HFFc6 (cell line): ENCODE measurements at regions not wholly inside any gene's neighbourhood (a gene's known extent, or its start where the extent isn't known, plus 50 kb on each side); places are given as distances from the start of the nearest gene placed in this dataset.

Experiments
- DNase-seq: peaks from one replicate; pipeline ENCODE4 v3.0.0-alpha.2; 2018
- H3K27ac Mint-ChIP-seq: 2 replicates; pipeline ENCODE4 v1.8.0; 2020; ENCODE audit warnings: mild to moderate bottlenecking, mixed read lengths
- H3K27me3 Mint-ChIP-seq: 2 replicates; pipeline ENCODE4 v1.8.0; 2021; ENCODE audit warnings: mild to moderate bottlenecking, moderate library complexity, mixed read lengths; ENCODE audit not compliant: insufficient read depth
- H3K36me3 Mint-ChIP-seq: 2 replicates; pipeline ENCODE4 v1.8.0; 2021; ENCODE audit warnings: low read depth, mixed read lengths
- H3K4me1 Mint-ChIP-seq: 2 replicates; pipeline ENCODE4 v1.8.0; 2020; ENCODE audit warnings: low read depth, mixed read lengths
- H3K4me3 Mint-ChIP-seq: 2 replicates; pipeline ENCODE4 v1.8.0; 2020; ENCODE audit warnings: mild to moderate bottlenecking, moderate library complexity, mixed read lengths
- H3K9me3 Mint-ChIP-seq: 2 replicates; pipeline ENCODE4 v1.8.0; 2020; ENCODE audit warnings: mild to moderate bottlenecking, mixed read lengths
- CTCF ChIP-seq: fragments of 200-600 bp; sonication (generic); IDR thresholded peaks from 2 replicates; pipeline ENCODE4 v1.5.0; 2021; ENCODE audit warnings: antibody characterized with exemption, mild to moderate bottlenecking

GRCh38 chr22:22092974-22093373 lies 110.4 kb upstream of the TOP3B start:
- no peak overlapping the region for H3K27ac Mint-ChIP-seq
- H3K4me1 Mint-ChIP-seq, result no peaks in the 10 kb centered on the region
- H3K9me3 Mint-ChIP-seq, result no peaks in the 10 kb centered on the region
- DNase-seq, result no peak
- H3K36me3 Mint-ChIP-seq, result no peaks in the 10 kb centered on the region
- no peak overlapping the region for H3K4me3 Mint-ChIP-seq
- peaks cover 24% of the 10 kb centered on the region for H3K27me3 Mint-ChIP-seq
- TF ChIP-seq CTCF, result no peak

- TF ChIP-seq CTCF, result no peak
- Mint-ChIP-seq H3K4me3 (no peak overlapping the region), H3K36me3 (no peaks in the 10 kb centered on the region), H3K4me1 (no peaks in the 10 kb centered on the region), H3K9me3 (no peaks in the 10 kb centered on the region), H3K27ac (no peak overlapping the region), H3K27me3 (peaks cover 23% of the 10 kb centered on the region)
- DNase-seq, result no peak
Observed at GRCh38 chr22:22092101-22092500, 109.5 kb upstream of the TOP3B start.

- TF ChIP-seq CTCF, result no peak
- H3K4me3 Mint-ChIP-seq, result no peak overlapping the region
- H3K4me1 Mint-ChIP-seq, result no peaks in the 10 kb centered on the region
- no peaks in the 10 kb centered on the region for H3K36me3 Mint-ChIP-seq
- no peak for DNase-seq
- H3K27me3 Mint-ChIP-seq, result peaks cover 20% of the 10 kb centered on the region
- H3K27ac Mint-ChIP-seq, result no peak overlapping the region
- no peaks in the 10 kb centered on the region for H3K9me3 Mint-ChIP-seq
Observed at GRCh38 chr22:22091400-22091878, 108.9 kb upstream of the TOP3B start.

- Mint-ChIP-seq H3K27ac (no peak overlapping the region), H3K9me3 (no peaks in the 10 kb centered on the region), H3K4me3 (no peak overlapping the region), H3K4me1 (peaks cover 4% of the 10 kb centered on the region), H3K27me3 (peaks cover 20% of the 10 kb centered on the region), H3K36me3 (no peaks in the 10 kb centered on the region)
- no peak for TF ChIP-seq CTCF
- no peak for DNase-seq
Observed at GRCh38 chr22:22090650-22091399, 108.2 kb upstream of the TOP3B start.

- no peak overlapping the region for H3K27ac Mint-ChIP-seq
- H3K36me3 Mint-ChIP-seq, result no peaks in the 10 kb centered on the region
- DNase-seq, result no peak
- no peak overlapping the region for H3K4me3 Mint-ChIP-seq
- H3K27me3 Mint-ChIP-seq, result peaks cover 24% of the 10 kb centered on the region
- H3K9me3 Mint-ChIP-seq, result no peaks in the 10 kb centered on the region
- peaks cover 8% of the 10 kb centered on the region for H3K4me1 Mint-ChIP-seq
- TF ChIP-seq CTCF, result no peak
Observed at GRCh38 chr22:22089459-22090308, 107.1 kb upstream of the TOP3B start.
